ENCODE measurements at regions not wholly inside any gene's neighbourhood (a gene's known extent, or its start where the extent isn't known, plus 50 kb on each side); places are given as distances from the start of the nearest gene placed in this dataset.

GRCh38 chr5:158313733-158314464 lies 455.0 kb upstream of the CLINT1 start (continued):
- TF ChIP-seq HNF1A (IDR thresholded peaks at IDR 0.05; ENCODE audit: low read depth) (no peak), HNF1A (CRISPR knock-in tag; IDR thresholded peaks at IDR 0.05; ENCODE audit: borderline replicate concordance) (no peak), NFYB (CRISPR knock-in tag; IDR thresholded peaks at IDR 0.05) (no peak), ZFP1 (CRISPR knock-in tag; IDR thresholded peaks at IDR 0.05) (no peak)

- no peak overlapping the region for H2AFZ ChIP-seq (ENCODE audit: low read length)
- no peak overlapping the region for H3K27ac ChIP-seq (ENCODE audit: extremely low read length, insufficient read depth, low read length)
- POLR2A ChIA-PET = no interaction called here
- WGBS (ENCODE audit: low lambda C conversion rate) = 58% methylated on average over 7 of the region's 12 CpGs
- no peak overlapping the region for H3K4me3 ChIP-seq (replicated peaks in 1 of 3; ENCODE audit: insufficient read depth in 1 of 3, low read depth in 2 of 3, low read length in 3 of 3)
- no TSS peak for BruUV-seq (replicated peaks)
- no peaks in the 10 kb centered on the region for H4K20me1 ChIP-seq (ENCODE audit: insufficient read depth, low read length)
- FAIRE-seq (no peak), ATAC-seq (no peak), DNase-seq (ENCODE audit: low spot score) (no peak)
- no peaks in the 10 kb centered on the region for H3K9me3 ChIP-seq (ENCODE audit: low read length)
- no peak overlapping the region for H3K4me2 ChIP-seq (ENCODE audit: low read depth, low read length)
- CTCF ChIA-PET (ENCODE audit: low intra/inter-chr PET ratio, low total read pairs) = no interaction called here
- in situ Hi-C loops (cut with HindIII; ENCODE audit: extremely low pct_ligation_motif_present, low pct_unique_long_range_greater_than_20kb) (no loop called here), intact Hi-C loops (cut with micrococcal nuclease; ENCODE audit: unreplicated experiment) (no loop called here)
- no peaks in the 10 kb centered on the region for H3K36me3 ChIP-seq (replicated peaks in 1 of 2; ENCODE audit: control insufficient read depth in 1 of 2, insufficient read depth in 2 of 2, low read length in 2 of 2)
- no peaks in the 10 kb centered on the region for H3K27me3 ChIP-seq (ENCODE audit: control insufficient read depth in 1 of 2, insufficient read depth in 2 of 2, low read length in 2 of 2)
- H3K9ac ChIP-seq (ENCODE audit: insufficient read depth, low read depth, low read length) = no peak overlapping the region
- no peaks in the 10 kb centered on the region for H3K79me2 ChIP-seq (ENCODE audit: insufficient read depth, low read length)
- TF ChIP-seq SIX4 (CRISPR knock-in tag; IDR thresholded peaks at IDR 0.05) = no peak
- TF ChIP-seq ONECUT2 (CRISPR knock-in tag; IDR thresholded peaks at IDR 0.05) = no peak
- TF ChIP-seq MED1 (CRISPR knock-in tag; IDR thresholded peaks at IDR 0.05) = no peak
- no peak for TF ChIP-seq ZNF18 (CRISPR knock-in tag; IDR thresholded peaks at IDR 0.05; ENCODE audit: insufficient replicate concordance)
- TF ChIP-seq ZNF598 (CRISPR knock-in tag; IDR thresholded peaks at IDR 0.05; ENCODE audit: borderline replicate concordance) = no peak
- no peak for TF ChIP-seq ZNF552 (CRISPR knock-in tag; IDR thresholded peaks at IDR 0.05; ENCODE audit: borderline replicate concordance)
- TF ChIP-seq HOXD1 (CRISPR knock-in tag; IDR thresholded peaks at IDR 0.05) = no peak
- no peak for TF ChIP-seq ZNF382 (CRISPR knock-in tag; IDR thresholded peaks at IDR 0.05; ENCODE audit: borderline replicate concordance)
- no peak for TF ChIP-seq ATF7 (IDR thresholded peaks at IDR 0.05)
- TF ChIP-seq ATF7 (CRISPR knock-in tag; IDR thresholded peaks at IDR 0.05) = no peak
- no peaks in the 10 kb centered on the region for H3K4me1 ChIP-seq (ENCODE audit: insufficient read depth, low read length)
Measured at GRCh38 chr5:158313027-158313732, 454.2 kb upstream of the CLINT1 start.
